ENCODE measurements at regions not wholly inside any gene's neighbourhood (a gene's known extent, or its start where the extent isn't known, plus 50 kb on each side); places are given as distances from the start of the nearest gene placed in this dataset.

DNA sequence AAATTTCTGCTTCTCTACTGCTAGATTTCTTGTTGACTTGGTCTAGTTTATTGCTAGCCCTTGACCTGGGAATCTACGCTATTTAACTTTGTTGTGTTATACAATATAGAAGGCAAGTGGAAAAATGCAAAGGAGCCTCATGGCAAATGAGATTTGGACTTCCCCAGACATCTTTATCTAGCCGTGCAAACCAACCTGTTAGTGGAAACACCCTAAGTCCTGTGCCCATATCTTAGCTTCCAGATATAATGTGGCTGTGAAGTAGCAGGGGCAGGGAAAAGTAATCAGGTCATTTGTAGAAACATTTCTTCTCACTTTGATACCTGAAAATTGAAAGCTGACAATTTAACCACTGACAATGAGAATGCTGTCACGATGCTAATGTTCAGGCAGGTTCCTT lies 90.7 kb upstream of the ATP2B1 start:
- TF ChIP-seq, protein P1, sequence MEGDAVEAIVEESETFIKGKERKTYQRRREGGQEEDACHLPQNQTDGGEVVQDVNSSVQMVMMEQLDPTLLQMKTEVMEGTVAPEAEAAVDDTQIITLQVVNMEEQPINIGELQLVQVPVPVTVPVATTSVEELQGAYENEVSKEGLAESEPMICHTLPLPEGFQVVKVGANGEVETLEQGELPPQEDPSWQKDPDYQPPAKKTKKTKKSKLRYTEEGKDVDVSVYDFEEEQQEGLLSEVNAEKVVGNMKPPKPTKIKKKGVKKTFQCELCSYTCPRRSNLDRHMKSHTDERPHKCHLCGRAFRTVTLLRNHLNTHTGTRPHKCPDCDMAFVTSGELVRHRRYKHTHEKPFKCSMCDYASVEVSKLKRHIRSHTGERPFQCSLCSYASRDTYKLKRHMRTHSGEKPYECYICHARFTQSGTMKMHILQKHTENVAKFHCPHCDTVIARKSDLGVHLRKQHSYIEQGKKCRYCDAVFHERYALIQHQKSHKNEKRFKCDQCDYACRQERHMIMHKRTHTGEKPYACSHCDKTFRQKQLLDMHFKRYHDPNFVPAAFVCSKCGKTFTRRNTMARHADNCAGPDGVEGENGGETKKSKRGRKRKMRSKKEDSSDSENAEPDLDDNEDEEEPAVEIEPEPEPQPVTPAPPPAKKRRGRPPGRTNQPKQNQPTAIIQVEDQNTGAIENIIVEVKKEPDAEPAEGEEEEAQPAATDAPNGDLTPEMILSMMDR (IDR thresholded peaks at IDR 0.05), result no peak
- no peak for TF ChIP-seq POLR2A (IDR thresholded peaks at IDR 0.05)
